ENCODE measurements at regions not wholly inside any gene's neighbourhood (a gene's known extent, or its start where the extent isn't known, plus 50 kb on each side); places are given as distances from the start of the nearest gene placed in this dataset.

DNA sequence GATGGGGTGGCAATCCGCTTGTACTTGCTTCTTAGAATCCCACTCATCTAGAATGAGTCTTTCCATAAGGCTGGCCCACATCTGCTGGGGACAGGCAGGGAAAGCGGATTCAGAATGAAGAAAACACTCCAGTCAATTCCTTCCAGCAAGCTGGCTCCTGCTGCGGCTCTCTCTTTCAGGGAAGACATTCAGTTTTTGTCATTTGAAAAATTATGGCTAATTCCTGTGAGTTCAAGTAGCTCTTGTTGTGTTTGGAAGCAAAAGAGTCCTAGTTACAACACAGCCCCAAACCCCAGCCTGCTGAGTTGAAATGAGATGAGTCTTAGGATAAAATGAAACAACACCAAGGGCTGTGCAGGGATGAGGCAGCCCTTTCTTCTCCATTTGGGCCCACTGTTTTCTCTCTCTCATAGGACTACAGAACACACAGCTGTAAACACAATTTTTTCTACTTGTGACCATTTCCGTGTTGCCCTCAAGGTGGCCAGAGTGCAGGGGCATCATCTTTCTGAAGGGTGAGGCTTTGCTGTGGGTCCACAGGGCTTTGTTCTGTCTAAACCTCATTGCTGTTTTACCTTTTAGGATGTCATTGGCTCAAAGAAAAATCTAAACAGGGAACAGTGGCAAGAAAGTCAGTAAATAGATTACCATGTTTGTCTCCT lies 90.8 kb upstream of the EEPD1 start:
- DNase-seq (ENCODE audit: low read depth, low spot score) (no peak), ATAC-seq (no peak), FAIRE-seq (no peak)
- intact Hi-C loops (cut with micrococcal nuclease; ENCODE audit: unreplicated experiment): no loop called here
- Histone ChIP-seq H3K4me1 (ENCODE audit: control insufficient read depth, insufficient read depth, low read length) (peaks cover 9% of the 10 kb centered on the region), H3K4me3 (no peak overlapping the region), H3K27me3 (replicated peaks in 1 of 2; ENCODE audit: control insufficient read depth in 2 of 2, insufficient read depth in 2 of 2, low read length in 1 of 2) (no peaks in the 10 kb centered on the region; a peak in 1 of 4 replicates), H2AFZ (ENCODE audit: control insufficient read depth, low read depth, low read length) (no peak overlapping the region), H4K20me1 (ENCODE audit: control insufficient read depth, insufficient read depth) (no peaks in the 10 kb centered on the region), H3K79me2 (ENCODE audit: control insufficient read depth, insufficient read depth, low read length) (no peaks in the 10 kb centered on the region), H3K4me2 (ENCODE audit: control insufficient read depth, insufficient read depth) (no peak overlapping the region), H3K27ac (ENCODE audit: control insufficient read depth, insufficient read depth) (no peak overlapping the region), H3K36me3 (ENCODE audit: control insufficient read depth in 2 of 2, insufficient read depth in 2 of 2, low read length in 1 of 2) (no peaks in the 10 kb centered on the region), H3K9me3 (replicated peaks; ENCODE audit: control insufficient read depth, insufficient read depth, low read length) (no peaks in the 10 kb centered on the region), H3K9ac (ENCODE audit: control insufficient read depth, insufficient read depth, low read length) (no peak overlapping the region)
- TF ChIP-seq MTA3 (IDR thresholded peaks at IDR 0.05; ENCODE audit: borderline replicate concordance, low read length) (no peak), BMI1 (IDR thresholded peaks at IDR 0.05; ENCODE audit: borderline replicate concordance) (no peak)
- ChIA-PET POLR2A (no interaction called here), SMC1A (ENCODE audit: uncharacterized antibody, unreplicated experiment) (interaction anchor here (0.6 to 1.0 kb wide), 2 partner anchors 9 to 477 kb away, joined by 3 read pairs; no protein-coding TSS in a partner anchor), RAD21 (ENCODE audit: unreplicated experiment) (interaction anchor here (1.0 kb wide), 1 partner anchor 9 kb away, joined by 3 read pairs; no protein-coding TSS in a partner anchor), CTCF (interaction anchor here (0.9 kb wide), 1 partner anchor 11 kb away, joined by 3 read pairs; no protein-coding TSS in a partner anchor)
- WGBS (ENCODE audit: insufficient coverage, insufficient replicate concordance, low lambda C conversion rate, missing lambda C conversion rate): 24% methylated on average over 4 of the region's 4 CpGs
- no TSS peak for BruUV-seq (replicated peaks)
- in situ Hi-C loops (cut with MboI): no loop called here

DNA sequence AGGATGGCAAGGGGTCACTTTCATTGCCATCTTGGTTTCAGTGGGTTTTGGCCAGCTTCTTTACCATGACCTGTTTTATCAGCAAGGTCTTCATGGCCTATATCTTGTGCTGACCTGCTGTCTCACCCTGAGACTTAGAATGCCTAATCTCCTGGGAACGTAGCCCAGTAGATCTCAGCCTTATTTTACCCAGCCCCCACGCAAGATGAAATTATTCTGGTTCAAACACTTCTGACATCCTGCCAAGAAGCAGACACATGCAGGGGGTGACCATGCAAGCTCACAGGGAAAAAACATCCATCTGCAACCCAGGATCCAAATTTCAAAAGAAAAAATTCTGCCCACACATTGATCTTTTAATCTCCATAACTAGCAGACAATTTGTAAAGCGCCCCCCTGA lies 88.4 kb upstream of the EEPD1 start:
- Histone ChIP-seq H3K27ac (ENCODE audit: control insufficient read depth, insufficient read depth) (no peak overlapping the region), H3K27me3 (replicated peaks in 1 of 2; ENCODE audit: control insufficient read depth in 2 of 2, insufficient read depth in 2 of 2, low read length in 1 of 2) (no peaks in the 10 kb centered on the region; a peak in 1 of 4 replicates), H3K4me3 (no peak overlapping the region), H4K20me1 (ENCODE audit: control insufficient read depth, insufficient read depth) (no peaks in the 10 kb centered on the region), H3K79me2 (ENCODE audit: control insufficient read depth, insufficient read depth, low read length) (no peaks in the 10 kb centered on the region), H3K4me2 (ENCODE audit: control insufficient read depth, insufficient read depth) (no peak overlapping the region), H2AFZ (ENCODE audit: control insufficient read depth, low read depth, low read length) (no peak overlapping the region), H3K36me3 (ENCODE audit: control insufficient read depth in 2 of 2, insufficient read depth in 2 of 2, low read length in 1 of 2) (no peaks in the 10 kb centered on the region), H3K9ac (ENCODE audit: control insufficient read depth, insufficient read depth, low read length) (no peak overlapping the region), H3K4me1 (ENCODE audit: control insufficient read depth, insufficient read depth, low read length) (no peaks in the 10 kb centered on the region), H3K9me3 (replicated peaks; ENCODE audit: control insufficient read depth, insufficient read depth, low read length) (no peaks in the 10 kb centered on the region)
- FAIRE-seq: no peak
- ChIA-PET CTCF (interaction anchor here (1.0 to 1.8 kb wide), 3 partner anchors 10 to 51 kb away, joined by 3 read pairs; no protein-coding TSS in a partner anchor), SMC1A (ENCODE audit: uncharacterized antibody, unreplicated experiment) (interaction anchor here (0.5 to 1.6 kb wide), 3 partner anchors 11 to 249 kb away, joined by 3 to 8 read pairs (median 3); no protein-coding TSS in a partner anchor), POLR2A (no interaction called here), RAD21 (ENCODE audit: unreplicated experiment) (no interaction called here)
- BruUV-seq (replicated peaks): no TSS peak
- 55% methylated on average over 3 of the region's 3 CpGs for WGBS (ENCODE audit: insufficient coverage, insufficient replicate concordance, low lambda C conversion rate, missing lambda C conversion rate)
- intact Hi-C loops (cut with micrococcal nuclease; ENCODE audit: unreplicated experiment): no loop called here
- no peak for DNase-seq (ENCODE audit: low read depth, low spot score)
- no peak for TF ChIP-seq CHD1 (IDR thresholded peaks at IDR 0.05; ENCODE audit: low read depth, low read length)
- no peak for TF ChIP-seq HDAC6 (IDR thresholded peaks at IDR 0.05; ENCODE audit: unreplicated experiment)
- TF ChIP-seq STAT1 (conservative IDR thresholded peaks at IDR 0.05): no peak
- no peak for TF ChIP-seq ZNF622 (IDR thresholded peaks at IDR 0.05)
- no peak for TF ChIP-seq KDM1A (IDR thresholded peaks at IDR 0.05; ENCODE audit: borderline replicate concordance)
- no peak for TF ChIP-seq POLR2AphosphoS2 (IDR thresholded peaks at IDR 0.05; ENCODE audit: low read depth, low read length)
- TF ChIP-seq, protein P1, sequence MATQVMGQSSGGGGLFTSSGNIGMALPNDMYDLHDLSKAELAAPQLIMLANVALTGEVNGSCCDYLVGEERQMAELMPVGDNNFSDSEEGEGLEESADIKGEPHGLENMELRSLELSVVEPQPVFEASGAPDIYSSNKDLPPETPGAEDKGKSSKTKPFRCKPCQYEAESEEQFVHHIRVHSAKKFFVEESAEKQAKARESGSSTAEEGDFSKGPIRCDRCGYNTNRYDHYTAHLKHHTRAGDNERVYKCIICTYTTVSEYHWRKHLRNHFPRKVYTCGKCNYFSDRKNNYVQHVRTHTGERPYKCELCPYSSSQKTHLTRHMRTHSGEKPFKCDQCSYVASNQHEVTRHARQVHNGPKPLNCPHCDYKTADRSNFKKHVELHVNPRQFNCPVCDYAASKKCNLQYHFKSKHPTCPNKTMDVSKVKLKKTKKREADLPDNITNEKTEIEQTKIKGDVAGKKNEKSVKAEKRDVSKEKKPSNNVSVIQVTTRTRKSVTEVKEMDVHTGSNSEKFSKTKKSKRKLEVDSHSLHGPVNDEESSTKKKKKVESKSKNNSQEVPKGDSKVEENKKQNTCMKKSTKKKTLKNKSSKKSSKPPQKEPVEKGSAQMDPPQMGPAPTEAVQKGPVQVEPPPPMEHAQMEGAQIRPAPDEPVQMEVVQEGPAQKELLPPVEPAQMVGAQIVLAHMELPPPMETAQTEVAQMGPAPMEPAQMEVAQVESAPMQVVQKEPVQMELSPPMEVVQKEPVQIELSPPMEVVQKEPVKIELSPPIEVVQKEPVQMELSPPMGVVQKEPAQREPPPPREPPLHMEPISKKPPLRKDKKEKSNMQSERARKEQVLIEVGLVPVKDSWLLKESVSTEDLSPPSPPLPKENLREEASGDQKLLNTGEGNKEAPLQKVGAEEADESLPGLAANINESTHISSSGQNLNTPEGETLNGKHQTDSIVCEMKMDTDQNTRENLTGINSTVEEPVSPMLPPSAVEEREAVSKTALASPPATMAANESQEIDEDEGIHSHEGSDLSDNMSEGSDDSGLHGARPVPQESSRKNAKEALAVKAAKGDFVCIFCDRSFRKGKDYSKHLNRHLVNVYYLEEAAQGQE (IDR thresholded peaks at IDR 0.05; ENCODE audit: low read depth, low read length): no peak
- no peak for TF ChIP-seq SUPT20H (IDR thresholded peaks at IDR 0.05; ENCODE audit: borderline replicate concordance, control insufficient read depth, low read depth, low read length)
- TF ChIP-seq SMC3 (IDR thresholded peaks at IDR 0.05; ENCODE audit: borderline replicate concordance, low read length): no peak
- no peak for TF ChIP-seq CREM (IDR thresholded peaks at IDR 0.05; ENCODE audit: low read depth)
- TF ChIP-seq NFXL1 (IDR thresholded peaks at IDR 0.05; ENCODE audit: borderline replicate concordance): no peak
- TF ChIP-seq SP1 (IDR thresholded peaks at IDR 0.05; ENCODE audit: low read depth, low read length): no peak
- no peak for TF ChIP-seq ZNF274 (IDR thresholded peaks at IDR 0.05; ENCODE audit: insufficient read depth, insufficient read length)
- no peak for TF ChIP-seq RAD51 (IDR thresholded peaks at IDR 0.05)
- no peak for ATAC-seq
- in situ Hi-C loops (cut with MboI): no loop called here
